ENCODE measurements at regions not wholly inside any gene's neighbourhood (a gene's known extent, or its start where the extent isn't known, plus 50 kb on each side); places are given as distances from the start of the nearest gene placed in this dataset.

- DNase-seq (ENCODE audit: low read depth), result no peak
- H3K4me3 ChIP-seq (ENCODE audit: low read length), result no peak overlapping the region
- TF ChIP-seq CTCF (conservative IDR thresholded peaks at IDR 0.05; ENCODE audit: low read depth, low read length), result no peak
Measured at GRCh38 chr3:46107682-46108081, 80.4 kb upstream of the XCR1 start.

GRCh38 chr3:46105306-46105919 is 78.1 kb upstream of the XCR1 start:
- DNase-seq (ENCODE audit: low read depth), result no peak
- TF ChIP-seq CTCF (conservative IDR thresholded peaks at IDR 0.05; ENCODE audit: low read depth, low read length), result no peak
- H3K4me3 ChIP-seq (ENCODE audit: low read length), result no peak overlapping the region

GRCh38 chr3:46104706-46105105 is 77.4 kb upstream of the XCR1 start:
- no peak overlapping the region for H3K4me3 ChIP-seq (ENCODE audit: low read length)
- TF ChIP-seq CTCF (conservative IDR thresholded peaks at IDR 0.05; ENCODE audit: low read depth, low read length), result no peak
- DNase-seq (ENCODE audit: low read depth), result no peak

GRCh38 chr3:46102780-46103130 is 75.5 kb upstream of the XCR1 start:
- no peak for DNase-seq (ENCODE audit: low read depth)
- H3K4me3 ChIP-seq (ENCODE audit: low read length), result no peak overlapping the region
- TF ChIP-seq CTCF (conservative IDR thresholded peaks at IDR 0.05; ENCODE audit: low read depth, low read length), result no peak

- DNase-seq (ENCODE audit: low read depth), result no peak
Measured at GRCh38 chr3:46102059-46102779, 74.9 kb upstream of the XCR1 start.

GRCh38 chr3:46100812-46101211 is 73.5 kb upstream of the XCR1 start:
- no peak for TF ChIP-seq CTCF (conservative IDR thresholded peaks at IDR 0.05; ENCODE audit: low read depth, low read length)
- no peak overlapping the region for H3K4me3 ChIP-seq (ENCODE audit: low read length)
- no peak for DNase-seq (ENCODE audit: low read depth)

More at GRCh38 chr3:46102059-46102779, 74.9 kb upstream of the XCR1 start:
- H3K4me3 ChIP-seq (ENCODE audit: low read length), result no peak overlapping the region
- no peak for TF ChIP-seq CTCF (conservative IDR thresholded peaks at IDR 0.05; ENCODE audit: low read depth, low read length)

- H3K4me3 ChIP-seq (ENCODE audit: low read length), result no peak overlapping the region
- no peak for DNase-seq (ENCODE audit: low read depth)
- no peak for TF ChIP-seq CTCF (conservative IDR thresholded peaks at IDR 0.05; ENCODE audit: low read depth, low read length)
Measured at GRCh38 chr3:46098319-46098761, 71.1 kb upstream of the XCR1 start.

Measured in retinal pigment epithelial cell (primary cell).